ENCODE measurements at regions not wholly inside any gene's neighbourhood (a gene's known extent, or its start where the extent isn't known, plus 50 kb on each side); places are given as distances from the start of the nearest gene placed in this dataset.

DNA sequence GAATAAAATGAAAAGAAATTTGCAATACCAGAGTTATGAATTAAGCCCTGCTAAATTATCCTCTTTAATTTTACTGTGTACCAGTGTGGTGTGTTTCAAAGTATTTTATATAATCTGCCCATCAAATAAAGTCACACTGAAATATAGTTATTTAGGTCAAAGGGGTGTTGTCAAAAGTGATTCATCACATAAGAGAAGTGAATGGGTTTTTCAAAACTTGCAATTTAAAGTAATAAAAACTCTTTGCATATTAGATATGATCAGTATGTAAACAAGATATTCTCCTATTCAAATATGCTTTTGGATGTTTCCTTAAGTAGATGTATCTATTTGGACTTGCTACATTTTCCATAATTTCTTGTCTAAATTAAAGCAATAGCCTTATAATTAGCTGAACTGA lies 1183.0 kb upstream of the CDH18 start:
- TF ChIP-seq CTCF (IDR thresholded peaks at IDR 0.05; ENCODE audit: borderline replicate concordance, extremely low read depth, low read length, poor library complexity, severe bottlenecking) (no peak), EZH2 (IDR thresholded peaks at IDR 0.05; ENCODE audit: borderline replicate concordance, low read depth, low read length, severe bottlenecking) (no peak)

All from DND-41 (cell line).